Rectal smooth muscle tissue (tissue), 1 donor: ENCODE measurements at regions not wholly inside any gene's neighbourhood (a gene's known extent, or its start where the extent isn't known, plus 50 kb on each side); places are given as distances from the start of the nearest gene placed in this dataset.
"Not testable (repeated sequence)": the region's sequence is repeated elsewhere in the genome, so short reads cannot be mapped to it uniquely, and the experiment has no call there.

Experiments
- H3K27ac ChIP-seq: one replicate; pipeline ENCODE4 v1.7.0; 2013; ENCODE audit warnings: low read depth, low read length, inconsistent platforms
- H3K27me3 ChIP-seq: one replicate; pipeline ENCODE4 v1.7.0; 2013; ENCODE audit warnings: low read length; ENCODE audit not compliant: control insufficient read depth, insufficient read depth
- H3K36me3 ChIP-seq: one replicate; pipeline ENCODE4 v1.7.0; 2013; ENCODE audit warnings: low read length; ENCODE audit not compliant: control insufficient read depth, insufficient read depth
- H3K4me1 ChIP-seq: one replicate; pipeline ENCODE4 v1.7.0; 2013; ENCODE audit warnings: low read length; ENCODE audit not compliant: control insufficient read depth, insufficient read depth
- H3K4me3 ChIP-seq: one replicate; pipeline ENCODE4 v1.7.0; 2013; ENCODE audit warnings: low read length
- H3K9ac ChIP-seq: one replicate; pipeline ENCODE4 v1.7.0; 2013; ENCODE audit warnings: low read length

- Histone ChIP-seq H3K4me3 (no peak overlapping the region), H3K27me3 (no peaks in the 10 kb centered on the region), H3K27ac (no peak overlapping the region), H3K9ac (no peak overlapping the region), H3K36me3 (no peaks in the 10 kb centered on the region), H3K4me1 (no peaks in the 10 kb centered on the region)
These were observed 380.9 kb downstream of the UTRN start for GRCh38 chr6:144665932-144666450.

- Histone ChIP-seq H3K4me3 (no peak overlapping the region), H3K36me3 (no peaks in the 10 kb centered on the region), H3K27me3 (no peaks in the 10 kb centered on the region), H3K27ac (no peak overlapping the region), H3K9ac (no peak overlapping the region), H3K4me1 (no peaks in the 10 kb centered on the region)
These were observed 381.6 kb downstream of the UTRN start for GRCh38 chr6:144666781-144667180.

GRCh38 chr6:144667532-144668503 lies 382.7 kb downstream of the UTRN start:
- Histone ChIP-seq H3K4me3 (no peak overlapping the region), H3K9ac (no peak overlapping the region), H3K36me3 (no peaks in the 10 kb centered on the region), H3K27ac (no peak overlapping the region), H3K27me3 (no peaks in the 10 kb centered on the region), H3K4me1 (no peaks in the 10 kb centered on the region)

GRCh38 chr6:144670259-144670658 lies 385.1 kb downstream of the UTRN start:
- H3K27me3 ChIP-seq = not testable (repeated sequence)

GRCh38 chr6:144673807-144674206 lies 388.7 kb downstream of the UTRN start:
- H3K9ac ChIP-seq = no peak overlapping the region
- H3K27ac ChIP-seq = no peak overlapping the region
- H3K27me3 ChIP-seq = no peaks in the 10 kb centered on the region
- H3K4me3 ChIP-seq = no peak overlapping the region
- H3K36me3 ChIP-seq = no peaks in the 10 kb centered on the region
- no peaks in the 10 kb centered on the region for H3K4me1 ChIP-seq

More at GRCh38 chr6:144670259-144670658, 385.1 kb downstream of the UTRN start:
- not testable (repeated sequence) for H3K36me3 ChIP-seq, H3K27ac ChIP-seq, H3K9ac ChIP-seq, H3K4me1 ChIP-seq, H3K4me3 ChIP-seq

- Histone ChIP-seq H3K9ac (no peak overlapping the region), H3K4me1 (no peaks in the 10 kb centered on the region), H3K27me3 (no peaks in the 10 kb centered on the region), H3K36me3 (no peaks in the 10 kb centered on the region), H3K4me3 (no peak overlapping the region), H3K27ac (no peak overlapping the region)
These were observed 390.2 kb downstream of the UTRN start for GRCh38 chr6:144675231-144675861.

GRCh38 chr6:144676310-144676709 lies 391.2 kb downstream of the UTRN start:
- not testable (repeated sequence) for H3K4me1 ChIP-seq, H3K36me3 ChIP-seq, H3K27ac ChIP-seq, H3K9ac ChIP-seq, H3K27me3 ChIP-seq, H3K4me3 ChIP-seq

- not testable (repeated sequence) for H3K4me1 ChIP-seq, H3K36me3 ChIP-seq, H3K4me3 ChIP-seq, H3K27me3 ChIP-seq, H3K27ac ChIP-seq, H3K9ac ChIP-seq
These were observed 392.1 kb downstream of the UTRN start for GRCh38 chr6:144677263-144677662.

- Histone ChIP-seq H3K4me3 (no peak overlapping the region), H3K9ac (no peak overlapping the region), H3K4me1 (no peaks in the 10 kb centered on the region), H3K27me3 (no peaks in the 10 kb centered on the region), H3K27ac (no peak overlapping the region), H3K36me3 (no peaks in the 10 kb centered on the region)
These were observed 393.7 kb downstream of the UTRN start for GRCh38 chr6:144678844-144679243.

- Histone ChIP-seq H3K36me3 (no peaks in the 10 kb centered on the region), H3K27me3 (no peaks in the 10 kb centered on the region), H3K4me3 (no peak overlapping the region), H3K9ac (no peak overlapping the region), H3K27ac (no peak overlapping the region), H3K4me1 (no peaks in the 10 kb centered on the region)
These were observed 396.2 kb downstream of the UTRN start for GRCh38 chr6:144681334-144681733.

GRCh38 chr6:144683216-144684070 lies 398.3 kb downstream of the UTRN start:
- Histone ChIP-seq H3K27ac (no peak overlapping the region), H3K27me3 (no peaks in the 10 kb centered on the region), H3K36me3 (no peaks in the 10 kb centered on the region), H3K4me1 (no peaks in the 10 kb centered on the region), H3K9ac (no peak overlapping the region), H3K4me3 (no peak overlapping the region)

- no peaks in the 10 kb centered on the region for H3K36me3 ChIP-seq
- H3K27me3 ChIP-seq = no peaks in the 10 kb centered on the region
- H3K9ac ChIP-seq = no peak overlapping the region
- H3K27ac ChIP-seq = no peak overlapping the region
- H3K4me1 ChIP-seq = no peaks in the 10 kb centered on the region
- no peak overlapping the region for H3K4me3 ChIP-seq
These were observed 403.6 kb downstream of the UTRN start for GRCh38 chr6:144688713-144689112.
